SK-N-SH (cell line): ENCODE measurements at regions not wholly inside any gene's neighbourhood (a gene's known extent, or its start where the extent isn't known, plus 50 kb on each side); places are given as distances from the start of the nearest gene placed in this dataset.

Experiments
- CTCF ChIA-PET: fragments of 300-600, 350-600 bp; formaldehyde crosslinking; extraction: SDS; loops from one replicate; lab custom pipeline; 2021; lab: Yijun Ruan, JAX
- POLR2A ChIA-PET: fragments of 350-600 bp; sonication (Branson Sonifier 250); formaldehyde crosslinking; extraction: SDS; loops from one replicate; lab custom pipeline; 2020; ENCODE audit warnings: antibody characterized with exemption, inconsistent platforms; lab: Yijun Ruan, JAX
- DNase-seq: peaks from one replicate; pipeline ENCODE4 v3.0.0; 2012
- H2AFZ ChIP-seq: fragments of 200-600 bp; sonication (generic); 2 replicates; pipeline ENCODE4 v1.8.1; 2016; ENCODE audit warnings: antibody characterized with exemption, mild to moderate bottlenecking, low read depth
- H3F3A ChIP-seq: fragments of 200-600 bp; sonication (generic); replicated peaks from 2 replicates; pipeline ENCODE3; 2016; ENCODE audit warnings: antibody characterized with exemption, mild to moderate bottlenecking; ENCODE audit not compliant: insufficient read depth
- H3K27ac ChIP-seq, 2 experiments: fragments of 200-500 bp in 1 of 2; fragments of 200-600 bp in 1 of 2; sonication (Bioruptor generic) in 1 of 2; sonication (generic), shearing (Covaris generic) in 1 of 2; 2 replicates each; pipeline versions ENCODE4 v1.5.1 to v1.6.1; 2014 to 2016; ENCODE audit warnings: low read depth in 2 of 2, inconsistent platforms in 1 of 2, low read length in 1 of 2, mild to moderate bottlenecking in 1 of 2, mixed read lengths in 1 of 2
- H3K27me3 ChIP-seq: fragments of 200-600 bp; sonication (generic), shearing (Covaris generic); 2 replicates; pipeline ENCODE4 v1.6.1; 2016; ENCODE audit warnings: mixed run types; ENCODE audit not compliant: insufficient read depth
- H3K36me3 ChIP-seq, 2 experiments: fragments of 200-500 bp in 1 of 2; fragments of 200-600 bp in 1 of 2; sonication (Bioruptor generic) in 1 of 2; sonication (generic) in 1 of 2; replicated peaks in 1 of 2; 2 replicates each; pipeline versions ENCODE3 to v1.5.1; 2014 to 2016; ENCODE audit warnings: low read length in 1 of 2, mild to moderate bottlenecking in 1 of 2; ENCODE audit not compliant: insufficient read depth in 2 of 2, control insufficient read depth in 1 of 2
- H3K4me1 ChIP-seq, 2 experiments: fragments of 200-500 bp in 1 of 2; fragments of 200-600 bp in 1 of 2; sonication (Bioruptor generic) in 1 of 2; sonication (generic), shearing (Covaris generic) in 1 of 2; 2 replicates each; pipeline versions ENCODE4 v1.5.1 to v1.6.1; 2014 to 2016; ENCODE audit warnings: low read depth in 1 of 2, low read length in 1 of 2, mixed run types in 1 of 2; ENCODE audit not compliant: insufficient read depth in 2 of 2, control insufficient read depth in 1 of 2
- H3K4me2 ChIP-seq: fragments of 200-600 bp; sonication (generic), shearing (Covaris generic); 2 replicates; pipeline ENCODE4 v1.6.1; 2017; ENCODE audit warnings: mixed run types
- H3K4me3 ChIP-seq, 2 experiments: fragments of 200-500 bp in 1 of 2; fragments of 200-600 bp in 1 of 2; sonication (Bioruptor generic) in 1 of 2; sonication (generic), shearing (Covaris generic) in 1 of 2; 2 replicates each; pipeline versions ENCODE4 v1.5.1 to v1.8.1; 2014 to 2016; ENCODE audit warnings: low read depth in 2 of 2, inconsistent platforms in 1 of 2, low read length in 1 of 2, mild to moderate bottlenecking in 1 of 2, mixed read lengths in 1 of 2, moderate library complexity in 1 of 2
- H3K79me2 ChIP-seq: fragments of 200-600 bp; sonication (generic); 2 replicates; pipeline ENCODE4 v1.8.1; 2017; ENCODE audit warnings: mild to moderate bottlenecking; ENCODE audit not compliant: insufficient read depth
- H3K9ac ChIP-seq: fragments of 200-600 bp; sonication (generic); 2 replicates; pipeline ENCODE4 v1.6.1; 2017; ENCODE audit warnings: mixed run types
- H3K9me2 ChIP-seq: fragments of 200-600 bp; sonication (generic); 2 replicates; pipeline ENCODE4 v1.6.1; 2017; ENCODE audit warnings: mixed run types
- H3K9me3 ChIP-seq: fragments of 200-600 bp; sonication (generic); 2 replicates; pipeline ENCODE4 v1.6.1; 2017; ENCODE audit warnings: mixed run types, mild to moderate bottlenecking, moderate library complexity
- H4K20me1 ChIP-seq: fragments of 200-600 bp; sonication (generic); 2 replicates; pipeline ENCODE4 v1.6.1; 2017; ENCODE audit warnings: mild to moderate bottlenecking, mixed run types; ENCODE audit not compliant: insufficient read depth
- CTCF ChIP-seq: fragments of 200-600 bp; sonication (generic); IDR thresholded peaks from 2 replicates; pipeline ENCODE4 v1.6.1; 2017; ENCODE audit warnings: antibody characterized with exemption, mild to moderate bottlenecking, moderate library complexity
- ELF1 ChIP-seq: IDR thresholded peaks from 2 replicates; pipeline ENCODE4 v1.4.0; 2012
- EP300 ChIP-seq, 2 experiments: IDR thresholded peaks; 2 replicates each; pipeline versions ENCODE4 v1.4.0 to v1.6.1; 2012; ENCODE audit warnings: borderline replicate concordance in 1 of 2, low read depth in 1 of 2, low read length in 1 of 2
- EZH2phosphoT487 ChIP-seq: fragments of 200-600 bp; sonication (generic); IDR thresholded peaks from 2 replicates; pipeline ENCODE4 v1.6.1; 2017; ENCODE audit warnings: low read depth, mixed run types, mild to moderate bottlenecking, antibody characterized with exemption, moderate library complexity, borderline replicate concordance
- FOSL2 ChIP-seq: IDR thresholded peaks from 2 replicates; pipeline ENCODE4 v1.4.0; 2012; ENCODE audit warnings: low read depth, mild to moderate bottlenecking, moderate library complexity, borderline replicate concordance
- FOXM1 ChIP-seq: IDR thresholded peaks from 2 replicates; pipeline ENCODE4 v1.4.0; 2012; ENCODE audit warnings: low read depth, mild to moderate bottlenecking
- GATA2 ChIP-seq: sonication (generic); formaldehyde crosslinking; IDR thresholded peaks from 2 replicates; pipeline ENCODE4 v1.5.0; 2020; ENCODE audit warnings: mild to moderate bottlenecking, missing genetic modification reagents
- JUND ChIP-seq: IDR thresholded peaks from 2 replicates; pipeline ENCODE4 v1.4.0; 2012
- NFIC ChIP-seq: IDR thresholded peaks from 2 replicates; pipeline ENCODE4 v1.4.0; 2012; ENCODE audit warnings: borderline replicate concordance
- RAD21 ChIP-seq: IDR thresholded peaks from 2 replicates; pipeline ENCODE4 v1.6.1; 2012; ENCODE audit warnings: mild to moderate bottlenecking, low read length
- RCOR1 ChIP-seq: fragments of 150-350 bp; IDR thresholded peaks from 2 replicates; pipeline ENCODE4 v1.6.1; 2017; ENCODE audit warnings: antibody characterized with exemption, low read length
- RFX5 ChIP-seq: IDR thresholded peaks from 2 replicates; pipeline ENCODE4 v1.6.1; 2012; ENCODE audit warnings: mild to moderate bottlenecking, improper control_type of control experiment, low read length
- RXRA ChIP-seq: IDR thresholded peaks from 2 replicates; pipeline ENCODE4 v1.4.0; 2012; ENCODE audit warnings: low read depth, mild to moderate bottlenecking, borderline replicate concordance
- SIN3A ChIP-seq: IDR thresholded peaks from 2 replicates; pipeline ENCODE4 v1.6.1; 2012; ENCODE audit warnings: low read depth, mild to moderate bottlenecking, low read length, moderate library complexity, borderline replicate concordance
- USF2 ChIP-seq: fragments of 150-350 bp; IDR thresholded peaks from 2 replicates; pipeline ENCODE4 v1.6.1; 2017; ENCODE audit warnings: antibody characterized with exemption, low read length, low read depth, borderline replicate concordance
- YY1 ChIP-seq: IDR thresholded peaks from 2 replicates; pipeline ENCODE4 v1.4.0; 2012; ENCODE audit warnings: low read depth, mild to moderate bottlenecking
- ZBTB33 ChIP-seq: IDR thresholded peaks from 2 replicates; pipeline ENCODE4 v1.4.0; 2012; ENCODE audit warnings: low read depth, borderline replicate concordance
- WGBS: methylation state at CpG from one replicate; pipeline ENCODE4 v1.1.6; 2017; ENCODE audit warnings: low lambda C conversion rate; 5-methylcytosine and 5-hydroxymethylcytosine counted together
- TF ChIP-seq, protein P1 (sequence below): IDR thresholded peaks from 2 replicates; pipeline ENCODE4; 2012

DNA sequence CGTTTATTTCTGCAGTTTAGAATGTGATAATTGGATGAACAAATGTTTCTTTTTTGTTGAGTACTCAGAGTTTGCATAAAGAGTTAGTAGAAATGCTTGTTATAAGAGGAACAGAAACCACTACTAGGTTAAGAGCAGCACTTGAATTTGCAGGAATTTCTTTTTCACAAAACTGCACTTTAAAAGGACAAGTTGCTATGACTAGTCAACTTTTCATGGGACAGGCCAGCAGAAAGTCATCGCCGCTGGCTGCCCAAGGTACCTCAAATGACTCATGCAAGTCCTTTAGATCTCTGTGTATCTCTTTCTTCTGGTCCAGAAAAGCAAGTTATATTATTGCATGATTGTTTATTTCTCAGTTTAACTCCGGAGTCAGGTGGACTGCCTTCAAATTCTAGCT is 97.3 kb upstream of the HMHB1 start:
- ChIA-PET CTCF (no interaction called here), POLR2A (no interaction called here)
- Histone ChIP-seq H3K9ac (no peak overlapping the region), H3K79me2 (no peaks in the 10 kb centered on the region), H3F3A (peaks cover 3% of the 10 kb centered on the region), H3K27me3 (no peaks in the 10 kb centered on the region), H3K27ac (no peak overlapping the region), H3K4me2 (no peak overlapping the region), H3K9me2 (no peaks in the 10 kb centered on the region), H2AFZ (no peak overlapping the region; the same call in 1 of the 2 replicates), H3K4me3 (no peak overlapping the region), H3K36me3 (no peaks in the 10 kb centered on the region), H3K9me3 (no peaks in the 10 kb centered on the region), H4K20me1 (no peaks in the 10 kb centered on the region), H3K4me1 (peaks cover 0 to 5% of the 10 kb centered on the region in 2 experiments; a peak in 2 of 4 replicates)
- no peak for DNase-seq
- no peak for TF ChIP-seq USF2
- no peak for TF ChIP-seq GATA2 (CRISPR knock-in tag)
- TF ChIP-seq EZH2phosphoT487 = no peak
- no peak for TF ChIP-seq FOXM1
- 77% methylated on average over 4 of the region's 4 CpGs for WGBS

- H3K9ac ChIP-seq = no peak overlapping the region
- no peaks in the 10 kb centered on the region for H3K9me2 ChIP-seq
- no peak for DNase-seq
- H4K20me1 ChIP-seq = no peaks in the 10 kb centered on the region
- H3K27ac ChIP-seq = no peak overlapping the region
- ChIA-PET CTCF (interaction anchor here (0.6 to 0.8 kb wide), 3 partner anchors 8 to 50 kb away, joined by 3 read pairs; no protein-coding TSS in a partner anchor), POLR2A (no interaction called here)
- no peak overlapping the region for H2AFZ ChIP-seq
- H3K4me2 ChIP-seq = no peak overlapping the region
- no peak for TF ChIP-seq RAD21
- TF ChIP-seq ZBTB33 = no peak
- TF ChIP-seq FOSL2 = no peak
- no peak for TF ChIP-seq JUND
- no peak for TF ChIP-seq EP300 (IDR thresholded peaks at IDR 0.05; ENCODE audit: borderline replicate concordance in 1 of 2, low read depth in 1 of 2, low read length in 1 of 2)
- no peak for TF ChIP-seq SIN3A
- TF ChIP-seq ELF1 = no peak
- no peak for TF ChIP-seq RFX5
- TF ChIP-seq YY1 = no peak
- TF ChIP-seq RXRA = no peak
- no peak for TF ChIP-seq NFIC
- TF ChIP-seq RCOR1 = no peak
- TF ChIP-seq GATA2 (CRISPR knock-in tag) = no peak
- no peak for TF ChIP-seq USF2
- TF ChIP-seq, protein P1, sequence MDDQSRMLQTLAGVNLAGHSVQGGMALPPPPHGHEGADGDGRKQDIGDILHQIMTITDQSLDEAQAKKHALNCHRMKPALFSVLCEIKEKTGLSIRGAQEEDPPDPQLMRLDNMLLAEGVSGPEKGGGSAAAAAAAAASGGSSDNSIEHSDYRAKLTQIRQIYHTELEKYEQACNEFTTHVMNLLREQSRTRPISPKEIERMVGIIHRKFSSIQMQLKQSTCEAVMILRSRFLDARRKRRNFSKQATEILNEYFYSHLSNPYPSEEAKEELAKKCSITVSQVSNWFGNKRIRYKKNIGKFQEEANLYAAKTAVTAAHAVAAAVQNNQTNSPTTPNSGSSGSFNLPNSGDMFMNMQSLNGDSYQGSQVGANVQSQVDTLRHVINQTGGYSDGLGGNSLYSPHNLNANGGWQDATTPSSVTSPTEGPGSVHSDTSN = no peak
- no peak for TF ChIP-seq CTCF
- peaks cover 3% of the 10 kb centered on the region for H3F3A ChIP-seq
- H3K4me1 ChIP-seq = peaks cover 0 to 5% of the 10 kb centered on the region in 2 experiments; a peak in 2 of 4 replicates
- H3K36me3 ChIP-seq = no peaks in the 10 kb centered on the region
- 85% methylated on average over 8 of the region's 8 CpGs for WGBS
- H3K9me3 ChIP-seq = no peaks in the 10 kb centered on the region
- H3K27me3 ChIP-seq = no peaks in the 10 kb centered on the region
- H3K4me3 ChIP-seq = no peak overlapping the region
- no peaks in the 10 kb centered on the region for H3K79me2 ChIP-seq
These were observed 98.6 kb upstream of the HMHB1 start for GRCh38 chr5:143713047-143714003.
